K562 (cell line): ENCODE measurements at regions not wholly inside any gene's neighbourhood (a gene's known extent, or its start where the extent isn't known, plus 50 kb on each side); places are given as distances from the start of the nearest gene placed in this dataset.
A peak's percentile ranks its signal among the peaks of the same experiment; 100 is the strongest.

Source experiments
- ATAC-seq: fragments of 200-7000 bp; cut with Tn5 transposase; 3 replicates; pipeline ENCODE4 v1.9.1; 2020; ENCODE audit warnings: moderate library complexity
- BruUV-seq: library from RNA; stranded (reverse); fragments of 400-500 nt; replicated peaks from 2 replicates; lab custom pipeline; 2021; lab: Mats Ljungman, UMichigan
- CTCF ChIA-PET: fragments of 300-600 bp; formaldehyde crosslinking; extraction: SDS; loops from one replicate; lab custom pipeline; 2021; ENCODE audit warnings: low intra/inter-chr PET ratio; lab: Yijun Ruan, JAX
- POLR2A ChIA-PET: fragments of 300-600, 350-650 bp; sonication (Branson Sonifier 250); formaldehyde crosslinking; extraction: SDS; loops from one replicate; lab custom pipeline; 2021; ENCODE audit warnings: antibody characterized with exemption, inconsistent platforms; lab: Yijun Ruan, JAX
- DNase-seq, 4 experiments: peaks; one replicate each; pipeline versions ENCODE4 v3.0.0 to v3.0.0-alpha.2; 2011 to 2018; ENCODE audit warnings: low spot score in 3 of 4, mixed read lengths in 3 of 4; ENCODE audit errors: extremely low read depth in 1 of 4
- FAIRE-seq: peaks from 2 replicates; lab custom pipeline; 2011; peaks lifted over from hg19 to GRCh38; lab: Jason Lieb, UNC
- H2AFZ ChIP-seq: 2 replicates; pipeline ENCODE4 v1.6.0; 2011; ENCODE audit warnings: low read depth, low read length, control low read depth, inconsistent platforms
- H3K27ac ChIP-seq: fragments of 200-600 bp; 3 replicates; pipeline ENCODE4 v1.8.0; 2011; ENCODE audit warnings: low read depth, mild to moderate bottlenecking, control low read depth, inconsistent platforms, low read length, moderate library complexity, mixed read lengths; ENCODE audit errors: extremely low read depth
- H3K27me3 ChIP-seq, 2 experiments: fragments of 300-600 bp in 1 of 2; 2 replicates in 1 of 2; 3 replicates in 1 of 2; pipeline versions ENCODE4 v1.6.0 to v1.8.0; 2011; ENCODE audit warnings: inconsistent platforms in 2 of 2, low read length in 2 of 2, mild to moderate bottlenecking in 1 of 2, mixed read lengths in 1 of 2, moderate library complexity in 1 of 2; ENCODE audit not compliant: control insufficient read depth in 2 of 2, insufficient read depth in 2 of 2
- H3K36me3 ChIP-seq: fragments of 300-600 bp; 3 replicates; pipeline ENCODE4 v1.8.0; 2011; ENCODE audit warnings: mild to moderate bottlenecking, low read length, inconsistent platforms; ENCODE audit not compliant: control insufficient read depth, insufficient read depth
- H3K4me1 ChIP-seq, 2 experiments: fragments of 200-600 bp in 1 of 2; replicated peaks in 1 of 2; 2 replicates in 1 of 2; 3 replicates in 1 of 2; pipeline versions ENCODE4 v1.5.1 to v1.8.0; 2011; ENCODE audit warnings: inconsistent platforms in 2 of 2, low read length in 2 of 2, mild to moderate bottlenecking in 1 of 2, mixed read lengths in 1 of 2, moderate library complexity in 1 of 2; ENCODE audit not compliant: control insufficient read depth in 2 of 2, insufficient read depth in 2 of 2
- H3K4me2 ChIP-seq: 2 replicates; pipeline ENCODE4 v1.6.1; 2011; ENCODE audit warnings: low read length, control low read depth, inconsistent platforms, mixed read lengths; ENCODE audit not compliant: insufficient read depth
- H3K4me3 ChIP-seq: fragments of 200-600 bp; sonication (generic), shearing (Covaris generic); 2 replicates; pipeline ENCODE4 v1.5.1; 2016; ENCODE audit warnings: control low read depth, inconsistent platforms
- H3K79me2 ChIP-seq: fragments of 200-600 bp; 3 replicates; pipeline ENCODE4 v1.8.0; 2011; ENCODE audit warnings: low read length, inconsistent platforms; ENCODE audit not compliant: control insufficient read depth, insufficient read depth
- H3K9ac ChIP-seq, 2 experiments: 2 replicates each; pipeline versions ENCODE4 v1.6.0 to v1.6.1; 2011; ENCODE audit warnings: low read depth in 2 of 2, low read length in 2 of 2, control low read depth in 1 of 2, inconsistent platforms in 1 of 2, mild to moderate bottlenecking in 1 of 2, mixed read lengths in 1 of 2; ENCODE audit not compliant: insufficient read depth in 1 of 2
- H3K9me1 ChIP-seq: one replicate; pipeline ENCODE4 v1.6.0; 2011; ENCODE audit warnings: inconsistent platforms, mild to moderate bottlenecking, low read length, moderate library complexity; ENCODE audit not compliant: control insufficient read depth, insufficient read depth
- H3K9me3 ChIP-seq: replicated peaks from 2 replicates; pipeline ENCODE4 v1.5.1; 2011; ENCODE audit warnings: low read depth, low read length, inconsistent platforms; ENCODE audit not compliant: control insufficient read depth, insufficient read depth
- H4K20me1 ChIP-seq: replicated peaks from 2 replicates; pipeline ENCODE4 v1.6.1; 2011; ENCODE audit warnings: low read length, inconsistent platforms, mixed read lengths; ENCODE audit not compliant: control insufficient read depth, insufficient read depth
- ATF7 ChIP-seq: fragments of 450-650 bp; IDR thresholded peaks from 2 replicates; pipeline ENCODE4 v1.7.1; 2014; ENCODE audit warnings: mild to moderate bottlenecking, moderate library complexity
- CTCF ChIP-seq, 3 experiments: IDR thresholded peaks in 2 of 3; conservative IDR thresholded peaks in 1 of 3; 2 replicates each; pipeline ENCODE4 v1.5.1; 2011 to 2012; ENCODE audit warnings: low read length in 3 of 3, mild to moderate bottlenecking in 3 of 3, control low read depth in 2 of 3, improper control_type of control experiment in 1 of 3, inconsistent platforms in 1 of 3, low read depth in 1 of 3, mixed read lengths in 1 of 3, moderate library complexity in 1 of 3; ENCODE audit not compliant: insufficient read depth in 2 of 3
- DNMT1 ChIP-seq: fragments of 450-650 bp; IDR thresholded peaks from 2 replicates; pipeline ENCODE4 v1.6.1; 2016; ENCODE audit warnings: antibody characterized with exemption, mild to moderate bottlenecking
- KLF13 ChIP-seq: fragments of 450-650 bp; IDR thresholded peaks from 2 replicates; pipeline ENCODE4 v1.6.1; 2016; ENCODE audit warnings: missing genetic modification characterization, low read depth, mild to moderate bottlenecking, missing compliant biosample characterization, moderate library complexity, borderline replicate concordance
- SAFB2 ChIP-seq: fragments of 200-400 bp; formaldehyde crosslinking; IDR thresholded peaks from 2 replicates; pipeline ENCODE4 v1.6.1; 2018; ENCODE audit warnings: borderline replicate concordance, low read length, low read depth, moderate library complexity; ENCODE audit not compliant: severe bottlenecking
- SLC30A9 ChIP-seq: fragments of 250-450 bp; sonication (Bioruptor Pico); IDR thresholded peaks from 2 replicates; pipeline ENCODE4 v1.8.0; 2022; ENCODE audit warnings: mild to moderate bottlenecking, moderate library complexity
- TAF1 ChIP-seq: IDR thresholded peaks from 2 replicates; pipeline ENCODE4 v1.6.1; 2011; ENCODE audit warnings: mild to moderate bottlenecking, low read length, moderate library complexity; ENCODE audit not compliant: insufficient read depth, control insufficient read depth, severe bottlenecking; ENCODE audit errors: extremely low read depth
- TGIF2 ChIP-seq: sonication (generic); formaldehyde crosslinking; IDR thresholded peaks from 2 replicates; pipeline ENCODE4 v1.8.1; 2022; ENCODE audit warnings: mild to moderate bottlenecking, missing genetic modification reagents, moderate library complexity
- ZNF239 ChIP-seq: fragments of 250-450 bp; sonication (Bioruptor Pico); IDR thresholded peaks from 2 replicates; pipeline ENCODE4 v1.4.0; 2020; ENCODE audit warnings: mild to moderate bottlenecking
- WGBS: fragments of 100-300 bp; shearing (Covaris generic); methylation state at CpG from one replicate; pipeline ENCODE4 v1.1.6; 2016; ENCODE audit warnings: low coverage, mixed read lengths; ENCODE audit not compliant: insufficient coverage; ENCODE audit errors: missing lambda C conversion rate; 5-methylcytosine and 5-hydroxymethylcytosine counted together
- in situ Hi-C: fragments of 300-500 bp; cut with MboI; formaldehyde crosslinking; loops from 4 replicates; pipeline ENCODE4 v1.15.0; 2018; ENCODE audit warnings: inconsistent platforms, mixed read lengths
- intact Hi-C: fragments of 100-400 bp; cut with micrococcal nuclease; formaldehyde crosslinking; loops from 2 replicates; pipeline ENCODE4 v1.14.2; 2022
- TF ChIP-seq, protein P1 (sequence below): fragments of 450-650 bp; formaldehyde crosslinking; IDR thresholded peaks from 2 replicates; pipeline ENCODE4 v1.4.0; 2020; ENCODE audit warnings: mild to moderate bottlenecking, moderate library complexity
- TF ChIP-seq, protein P2 (sequence below): fragments of 250-450 bp; sonication (Bioruptor Pico); IDR thresholded peaks from 2 replicates; pipeline ENCODE4 v1.8.0; 2022; ENCODE audit warnings: inconsistent platforms

- ChIA-PET CTCF (no interaction called here), POLR2A (no interaction called here)
- Histone ChIP-seq H3K4me3 (no peak overlapping the region), H2AFZ (no peak overlapping the region), H3K79me2 (no peaks in the 10 kb centered on the region), H3K9me1 (no peaks in the 10 kb centered on the region), H3K36me3 (no peaks in the 10 kb centered on the region), H3K9me3 (no peaks in the 10 kb centered on the region), H4K20me1 (0 out of 2 replicates have a peak, but pooled peaks cover 4% of the 10 kb centered on the region), H3K9ac (no peak overlapping the region), H3K27me3 (peaks cover 7 to 75% of the 10 kb centered on the region in 2 experiments; a peak in 4 of 5 replicates), H3K4me2 (no peak overlapping the region), H3K27ac (no peak overlapping the region), H3K4me1 (no peaks in the 10 kb centered on the region)
- FAIRE-seq (no peak), DNase-seq (peak in 1 of 4 experiments; percentile 19), ATAC-seq (peak; percentile 80)
- WGBS: 0% methylated on average over 7 of the region's 11 CpGs
- in situ Hi-C loops (no loop called here), intact Hi-C loops (no loop called here)
- BruUV-seq: no TSS peak
- no peak for TF ChIP-seq SLC30A9 (CRISPR knock-in tag)
- TF ChIP-seq CTCF (IDR thresholded peaks at IDR 0.05 in 2 of 3, conservative IDR thresholded peaks at IDR 0.05 in 1 of 3; ENCODE audit: insufficient read depth in 2 of 3, low read depth in 1 of 3, low read length in 3 of 3): peak; percentile 7 to 12 (median 10); a peak in 1 of 6 replicates
Observed at GRCh38 chr2:238560234-238560633, 133.5 kb downstream of the ASB1 start.

DNA sequence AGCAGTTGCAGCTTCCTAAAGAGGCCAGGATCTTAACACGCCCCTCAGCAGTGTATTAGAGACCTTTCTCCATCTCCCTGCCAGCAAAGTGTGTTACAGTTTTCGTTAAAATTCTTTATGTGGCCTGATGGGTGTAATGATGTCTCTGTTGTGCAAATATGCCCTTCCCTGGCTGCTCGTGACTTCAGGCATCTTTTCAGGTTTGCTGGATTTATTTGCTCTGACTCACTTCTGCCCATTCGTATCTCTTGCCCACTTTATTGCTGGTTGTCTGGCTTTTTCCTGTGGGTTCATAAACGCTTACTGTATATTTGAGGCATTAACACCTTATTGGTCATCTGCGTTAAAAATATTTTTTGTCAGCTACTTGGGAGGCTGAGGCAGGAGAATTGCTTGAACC is 134.5 kb downstream of the ASB1 start:
- no peaks in the 10 kb centered on the region for H3K9me3 ChIP-seq
- no TSS peak for BruUV-seq
- no peak for ATAC-seq
- TF ChIP-seq, protein P1, sequence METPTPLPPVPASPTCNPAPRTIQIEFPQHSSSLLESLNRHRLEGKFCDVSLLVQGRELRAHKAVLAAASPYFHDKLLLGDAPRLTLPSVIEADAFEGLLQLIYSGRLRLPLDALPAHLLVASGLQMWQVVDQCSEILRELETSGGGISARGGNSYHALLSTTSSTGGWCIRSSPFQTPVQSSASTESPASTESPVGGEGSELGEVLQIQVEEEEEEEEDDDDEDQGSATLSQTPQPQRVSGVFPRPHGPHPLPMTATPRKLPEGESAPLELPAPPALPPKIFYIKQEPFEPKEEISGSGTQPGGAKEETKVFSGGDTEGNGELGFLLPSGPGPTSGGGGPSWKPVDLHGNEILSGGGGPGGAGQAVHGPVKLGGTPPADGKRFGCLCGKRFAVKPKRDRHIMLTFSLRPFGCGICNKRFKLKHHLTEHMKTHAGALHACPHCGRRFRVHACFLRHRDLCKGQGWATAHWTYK (CRISPR knock-in tag): no peak
- TF ChIP-seq KLF13 (no peak), ZNF239 (CRISPR knock-in tag) (no peak), DNMT1 (no peak), SAFB2 (no peak), TGIF2 (CRISPR knock-in tag) (no peak), TAF1 (no peak), ATF7 (no peak)
- TF ChIP-seq, protein P2, sequence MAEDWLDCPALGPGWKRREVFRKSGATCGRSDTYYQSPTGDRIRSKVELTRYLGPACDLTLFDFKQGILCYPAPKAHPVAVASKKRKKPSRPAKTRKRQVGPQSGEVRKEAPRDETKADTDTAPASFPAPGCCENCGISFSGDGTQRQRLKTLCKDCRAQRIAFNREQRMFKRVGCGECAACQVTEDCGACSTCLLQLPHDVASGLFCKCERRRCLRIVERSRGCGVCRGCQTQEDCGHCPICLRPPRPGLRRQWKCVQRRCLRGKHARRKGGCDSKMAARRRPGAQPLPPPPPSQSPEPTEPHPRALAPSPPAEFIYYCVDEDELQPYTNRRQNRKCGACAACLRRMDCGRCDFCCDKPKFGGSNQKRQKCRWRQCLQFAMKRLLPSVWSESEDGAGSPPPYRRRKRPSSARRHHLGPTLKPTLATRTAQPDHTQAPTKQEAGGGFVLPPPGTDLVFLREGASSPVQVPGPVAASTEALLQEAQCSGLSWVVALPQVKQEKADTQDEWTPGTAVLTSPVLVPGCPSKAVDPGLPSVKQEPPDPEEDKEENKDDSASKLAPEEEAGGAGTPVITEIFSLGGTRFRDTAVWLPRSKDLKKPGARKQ (CRISPR knock-in tag): no peak

More for the DNA sequence above, 134.5 kb downstream of the ASB1 start:
- H3K79me2 ChIP-seq: no peaks in the 10 kb centered on the region
- H3K9me1 ChIP-seq: no peaks in the 10 kb centered on the region
- no peak overlapping the region for H2AFZ ChIP-seq
- H3K4me2 ChIP-seq: no peak overlapping the region
- H3K36me3 ChIP-seq: no peaks in the 10 kb centered on the region
- WGBS: 0% methylated on average over 5 of the region's 6 CpGs
- no peak overlapping the region for H3K9ac ChIP-seq
- POLR2A ChIA-PET: no interaction called here
- peaks cover 7 to 72% of the 10 kb centered on the region in 2 experiments; a peak in 4 of 5 replicates for H3K27me3 ChIP-seq
- in situ Hi-C loops: no loop called here
- no peak overlapping the region for H3K4me3 ChIP-seq
- FAIRE-seq: no peak
- H4K20me1 ChIP-seq: 0 out of 2 replicates have a peak, but pooled peaks cover 4% of the 10 kb centered on the region
- CTCF ChIA-PET: no interaction called here
- DNase-seq: no peak
- H3K27ac ChIP-seq: no peak overlapping the region
- intact Hi-C loops: no loop called here
- H3K4me1 ChIP-seq: no peaks in the 10 kb centered on the region
